ENCODE measurements at regions not wholly inside any gene's neighbourhood (a gene's known extent, or its start where the extent isn't known, plus 50 kb on each side); places are given as distances from the start of the nearest gene placed in this dataset.

DNA sequence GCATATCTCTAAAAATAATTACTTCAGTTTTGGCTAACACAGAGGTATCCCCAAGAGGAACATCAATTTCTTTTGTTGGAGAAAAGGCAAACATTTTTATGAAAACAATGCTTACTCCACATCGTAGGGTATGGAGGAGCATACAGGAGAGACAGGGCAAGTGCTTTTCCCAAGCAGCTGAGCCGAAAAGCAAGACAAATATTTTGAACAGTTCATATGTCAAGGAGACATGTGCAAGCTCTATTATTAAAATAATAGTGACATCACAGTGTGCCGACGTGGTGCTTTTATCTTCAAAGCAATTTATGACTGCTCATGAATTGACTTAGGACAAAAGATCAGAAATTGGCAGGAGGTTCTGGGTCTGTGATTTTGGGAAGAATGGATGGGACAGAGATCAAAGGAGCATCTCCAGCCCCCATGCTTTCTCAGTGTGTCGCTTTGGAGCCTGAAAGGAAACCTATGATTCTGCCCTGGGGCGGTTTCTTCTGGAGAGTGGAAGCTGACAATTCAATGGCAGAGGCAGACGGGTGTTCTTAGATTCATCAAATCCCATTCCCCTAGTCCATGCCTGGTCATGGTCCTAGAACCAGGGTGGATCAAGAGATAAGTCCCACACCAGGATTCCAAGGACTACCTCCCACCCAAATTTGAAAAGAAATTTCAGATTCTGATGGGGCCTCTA, 97.1 kb downstream of the JCAD start:
- DNase-seq = no peak

DNA sequence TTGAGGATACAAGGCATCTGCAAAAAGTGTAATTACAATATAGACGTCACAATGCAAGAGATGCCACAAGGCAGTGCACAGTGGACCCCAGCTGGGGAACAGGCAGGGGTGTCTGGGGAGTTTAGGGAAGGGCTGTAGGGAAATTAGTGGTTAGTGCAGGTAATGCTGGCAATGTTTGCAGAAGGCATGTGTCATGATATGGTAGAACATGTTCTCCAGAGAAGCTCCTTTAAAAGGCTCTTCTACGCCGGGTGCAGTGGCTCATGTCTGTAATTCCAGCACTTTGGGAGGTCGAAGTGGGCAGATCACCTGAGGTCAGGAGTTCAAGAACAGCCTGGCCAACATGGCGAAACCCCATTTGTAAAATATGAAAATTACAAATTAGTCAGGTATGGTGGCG, 98.0 kb downstream of the JCAD start:
- DNase-seq = no peak

DNA sequence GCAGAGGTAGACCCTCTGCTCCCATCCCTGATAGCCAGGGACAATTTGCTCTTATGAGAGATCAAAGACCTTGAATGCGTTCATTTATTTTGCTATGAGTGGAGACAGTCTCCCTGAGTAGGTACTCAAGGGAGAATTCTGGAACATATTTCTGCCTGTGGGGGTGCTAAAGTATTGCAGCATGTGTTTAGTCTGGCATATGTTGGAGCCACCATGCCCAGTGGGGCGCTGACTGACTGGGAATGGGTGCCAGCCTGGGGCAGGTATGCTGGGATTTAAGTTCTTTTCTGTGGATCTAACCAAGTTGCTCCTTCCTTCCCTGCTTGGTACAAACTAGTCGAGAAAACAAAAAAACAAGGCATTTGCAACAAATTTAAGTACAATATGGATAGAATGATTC, 99.1 kb downstream of the JCAD start:
- no peak for DNase-seq

DNA sequence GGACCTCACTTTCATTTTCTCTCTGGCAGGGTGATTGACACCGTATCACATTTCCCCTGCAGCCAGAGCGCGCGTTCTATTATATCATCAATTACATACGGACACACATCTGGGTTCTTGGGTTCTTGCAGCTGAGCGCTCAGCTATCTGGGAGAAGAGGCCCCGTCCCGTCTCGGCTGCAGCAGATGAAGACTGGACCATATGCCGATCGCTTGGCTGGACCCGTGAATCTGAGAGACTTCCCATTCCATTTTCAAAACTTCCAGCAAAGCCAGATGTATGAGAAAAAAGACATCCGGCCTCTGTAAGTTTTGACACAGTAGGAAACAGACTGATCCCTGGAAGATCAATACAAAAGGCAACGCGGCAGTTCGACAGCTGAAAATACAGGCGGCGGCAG, 99.8 kb downstream of the JCAD start:
- no peak for DNase-seq

DNA sequence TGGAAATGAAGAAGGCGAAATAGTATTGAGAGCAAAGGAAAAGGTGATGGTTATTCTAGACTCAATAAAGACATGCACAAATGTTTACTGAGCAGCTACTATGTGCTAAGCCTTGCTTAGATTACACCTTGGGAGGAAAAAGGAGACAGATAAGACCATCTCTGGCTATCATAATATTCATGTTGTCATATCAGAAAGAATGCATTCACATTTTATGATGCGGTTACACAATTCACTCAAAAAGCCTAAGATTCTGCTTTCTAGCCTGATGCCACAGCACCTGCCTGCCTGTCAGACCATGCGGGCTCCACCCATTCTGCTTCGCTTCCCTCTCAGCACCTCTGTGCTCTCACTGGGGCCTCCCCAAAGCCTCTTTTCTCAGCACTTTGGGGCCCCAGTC, 100.9 kb downstream of the JCAD start:
- DNase-seq = no peak

DNA sequence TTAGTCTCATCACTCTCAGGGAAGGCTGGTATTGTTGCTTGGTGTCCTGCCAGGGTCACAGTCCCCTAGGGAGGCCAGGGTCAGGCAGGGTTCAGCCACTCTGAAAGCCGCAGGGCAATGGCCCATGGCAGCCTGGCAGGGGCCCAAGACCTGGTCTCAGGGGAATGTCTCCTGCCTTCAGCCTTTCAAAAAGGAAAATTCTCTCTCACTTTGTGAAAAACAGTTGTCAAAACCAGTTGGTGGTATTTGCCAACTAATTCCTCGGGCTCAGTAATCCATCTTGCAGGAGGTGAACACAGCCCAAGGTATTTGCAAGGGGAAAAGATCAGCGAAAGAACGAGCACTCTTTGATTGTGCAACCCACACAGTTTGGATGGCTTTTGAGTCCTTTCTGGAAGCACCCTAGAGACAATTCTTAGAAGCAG, 101.5 kb downstream of the JCAD start:
- no peak for DNase-seq

DNA sequence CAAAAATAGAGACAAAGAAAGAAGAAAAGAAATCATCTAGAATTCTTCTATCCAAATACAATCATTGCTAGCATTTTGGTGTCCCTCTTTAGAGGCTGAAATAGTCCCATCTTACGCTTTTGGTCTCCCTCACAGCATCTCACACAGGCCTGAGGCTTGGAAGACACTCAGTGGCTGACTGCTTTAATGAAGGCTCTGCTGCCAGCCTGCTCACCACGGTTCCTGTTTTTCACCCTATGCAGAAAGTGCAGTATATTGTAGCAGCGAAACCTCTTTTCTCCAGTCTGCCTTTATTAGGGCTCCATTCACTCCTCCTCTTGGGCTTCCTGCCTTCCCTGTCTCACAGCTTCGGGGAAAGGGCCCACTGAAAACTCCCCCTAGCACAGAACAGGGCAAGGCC, 102.2 kb downstream of the JCAD start:
- DNase-seq = no peak

DNA sequence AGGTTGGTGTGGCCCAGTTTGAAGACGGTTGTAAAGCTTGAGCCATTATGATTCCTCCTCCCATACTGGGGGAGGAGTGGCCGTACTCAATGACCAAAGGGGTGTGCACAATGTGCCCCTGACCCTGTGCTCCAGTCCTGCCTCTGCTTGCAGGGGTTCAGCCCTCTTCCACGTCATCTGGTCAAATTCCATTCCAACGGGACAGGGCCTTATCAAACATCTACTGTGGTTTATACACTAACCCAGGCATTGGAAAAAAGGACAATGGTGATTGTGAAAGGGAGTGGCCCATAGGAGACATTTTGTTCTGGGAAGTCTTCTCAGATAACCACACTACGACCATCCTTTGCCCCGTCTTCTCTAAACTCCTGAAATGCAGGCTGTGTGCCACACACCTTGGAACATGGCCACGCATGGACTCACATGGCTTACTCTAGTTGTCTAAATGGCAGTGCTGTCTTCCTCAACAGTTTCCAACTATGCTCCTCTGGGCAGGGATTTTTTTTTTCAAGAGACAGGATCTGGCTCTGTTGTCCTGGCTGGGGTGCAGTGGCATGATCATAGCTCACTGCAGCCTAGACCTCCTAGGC, 103.0 kb downstream of the JCAD start:
- DNase-seq = no peak

DNA sequence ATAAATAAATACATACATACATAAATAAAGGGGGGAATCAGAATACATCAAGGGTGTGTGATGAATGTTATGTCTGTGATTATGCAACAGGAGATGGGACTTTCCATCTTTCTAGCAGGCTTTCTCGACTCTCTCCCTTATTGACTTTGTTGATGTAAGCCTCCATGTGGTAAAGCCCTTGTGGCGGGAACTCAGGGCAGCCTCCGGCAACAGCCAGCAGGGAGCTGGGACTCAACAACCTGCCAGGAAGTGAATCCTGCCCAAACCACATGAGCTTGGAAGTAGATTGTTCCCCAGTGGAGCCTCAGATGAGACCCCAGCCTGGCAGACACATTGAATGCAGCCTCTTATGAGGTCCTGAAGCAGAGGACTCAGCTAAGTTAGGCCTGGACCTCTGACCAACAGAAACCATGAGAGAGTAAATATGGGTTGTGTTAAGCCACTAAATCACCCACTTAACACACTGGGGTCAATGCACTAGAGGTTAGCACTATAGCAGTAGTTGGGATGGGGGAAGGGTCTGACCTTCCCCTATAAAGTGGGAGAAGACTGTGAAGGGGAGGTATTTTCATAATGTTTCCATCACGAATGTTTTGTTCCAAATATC, 104.0 kb downstream of the JCAD start:
- no peak for DNase-seq

DNA sequence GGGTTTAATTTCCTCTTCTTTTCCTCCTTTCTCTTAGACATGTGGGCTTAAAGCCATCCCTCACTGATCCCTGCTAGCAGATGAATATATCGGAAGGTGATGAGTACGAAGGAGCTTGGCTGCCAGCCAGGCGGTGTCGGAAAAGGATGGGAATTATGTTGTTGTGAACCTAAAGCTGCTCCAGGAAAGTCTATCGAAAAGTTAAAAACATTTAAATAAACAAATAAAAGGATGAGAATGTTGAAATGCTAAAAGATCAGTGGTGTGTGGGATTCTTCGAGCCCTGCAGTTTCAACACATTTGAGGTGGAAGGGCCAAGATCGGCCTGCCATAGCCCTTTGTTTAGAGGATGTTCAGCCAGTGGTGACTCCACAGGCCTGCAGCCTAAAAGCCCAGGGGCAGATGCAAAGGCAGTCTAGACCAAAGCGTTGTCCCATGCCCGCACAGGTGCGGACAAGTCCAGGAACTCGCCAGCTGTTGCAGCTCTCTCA, 107.9 kb downstream of the JCAD start:
- no peak for DNase-seq

DNA sequence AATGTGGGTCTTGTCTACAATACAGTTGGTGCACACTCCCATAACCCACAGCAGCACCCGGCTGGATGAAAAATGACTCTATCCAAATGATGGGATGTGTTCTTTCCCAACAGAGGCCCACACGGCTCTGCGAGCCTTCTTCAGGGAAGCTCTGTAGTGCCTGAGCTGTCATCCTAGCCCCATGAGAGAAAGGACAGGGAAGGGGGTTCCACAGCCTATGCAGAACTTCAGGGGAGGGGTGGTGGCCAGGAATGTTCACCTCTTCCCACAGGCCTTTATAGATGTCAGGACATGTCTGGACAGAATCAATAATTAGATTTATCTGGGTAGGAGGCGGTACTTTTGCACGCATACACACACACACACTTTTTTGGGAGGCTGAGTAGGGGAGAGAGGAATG, 109.0 kb downstream of the JCAD start:
- no peak for DNase-seq

DNA sequence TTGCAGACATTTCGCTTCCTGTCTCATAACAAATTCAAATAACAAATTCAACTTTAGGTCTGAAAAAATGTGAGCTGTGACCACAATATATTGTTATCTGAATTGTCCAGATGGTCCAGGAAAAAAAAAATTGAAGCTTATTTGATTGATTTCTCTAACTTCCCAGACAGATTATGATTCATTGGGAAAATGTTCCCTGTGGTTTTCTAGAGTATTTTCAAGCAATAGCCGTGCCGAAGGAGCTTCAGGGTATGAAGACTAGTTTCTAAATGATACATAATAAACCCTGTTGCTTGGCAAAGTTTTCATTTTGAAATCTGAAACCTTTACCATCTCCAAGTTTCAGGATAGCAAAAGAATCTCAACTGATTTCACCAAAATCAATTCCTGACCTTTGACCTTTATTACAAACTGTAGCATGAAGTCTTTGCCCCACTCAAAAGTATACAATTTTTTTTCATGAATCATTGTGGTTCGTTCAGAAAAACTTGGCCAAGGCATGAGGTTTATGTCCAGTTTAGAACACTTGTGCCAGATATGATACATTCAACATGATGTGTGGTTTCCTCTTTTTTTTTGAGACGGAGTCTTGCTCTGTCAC, 109.9 kb downstream of the JCAD start:
- no peak for DNase-seq

DNA sequence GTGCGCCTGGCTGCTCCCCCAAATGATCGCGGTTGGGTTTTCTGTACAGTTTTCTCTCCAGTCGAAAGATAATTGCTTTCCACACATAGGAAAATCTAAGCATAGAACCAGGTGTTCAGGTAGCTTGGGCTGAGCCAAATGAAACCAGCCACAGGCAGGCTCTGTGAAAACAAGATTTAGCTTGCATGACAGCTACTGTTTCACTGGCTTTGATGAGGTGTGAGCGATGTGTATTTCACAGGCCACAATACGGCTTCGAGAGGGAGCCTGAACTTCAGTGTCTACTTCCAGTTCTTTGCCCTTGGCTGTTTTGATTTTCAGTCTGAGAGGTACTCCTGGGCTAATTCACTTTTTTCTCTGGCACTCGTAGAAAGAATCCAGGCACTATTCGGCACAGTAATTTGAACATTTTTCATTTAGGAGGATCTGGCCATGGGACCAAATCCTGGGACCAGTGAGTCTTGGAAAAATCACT, 110.5 kb downstream of the JCAD start:
- no peak for DNase-seq

DNA sequence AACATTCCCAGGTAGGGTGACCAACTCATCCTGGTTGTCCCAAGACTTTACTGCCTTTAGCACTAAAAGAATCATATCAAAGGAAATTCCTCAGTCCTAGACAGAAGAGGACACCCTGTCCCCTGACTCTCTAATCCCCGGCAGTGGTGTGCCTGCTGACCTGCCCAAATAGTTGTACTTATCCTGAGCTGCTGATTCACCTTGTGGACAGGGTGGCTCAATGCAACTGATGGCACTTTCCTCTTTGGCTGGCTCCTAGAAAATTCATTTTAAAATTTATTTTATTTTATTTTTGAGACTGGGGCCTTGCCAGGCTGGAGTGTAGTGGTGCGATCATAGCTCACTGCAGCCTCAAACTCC, 111.7 kb downstream of the JCAD start:
- no peak for DNase-seq

DNA sequence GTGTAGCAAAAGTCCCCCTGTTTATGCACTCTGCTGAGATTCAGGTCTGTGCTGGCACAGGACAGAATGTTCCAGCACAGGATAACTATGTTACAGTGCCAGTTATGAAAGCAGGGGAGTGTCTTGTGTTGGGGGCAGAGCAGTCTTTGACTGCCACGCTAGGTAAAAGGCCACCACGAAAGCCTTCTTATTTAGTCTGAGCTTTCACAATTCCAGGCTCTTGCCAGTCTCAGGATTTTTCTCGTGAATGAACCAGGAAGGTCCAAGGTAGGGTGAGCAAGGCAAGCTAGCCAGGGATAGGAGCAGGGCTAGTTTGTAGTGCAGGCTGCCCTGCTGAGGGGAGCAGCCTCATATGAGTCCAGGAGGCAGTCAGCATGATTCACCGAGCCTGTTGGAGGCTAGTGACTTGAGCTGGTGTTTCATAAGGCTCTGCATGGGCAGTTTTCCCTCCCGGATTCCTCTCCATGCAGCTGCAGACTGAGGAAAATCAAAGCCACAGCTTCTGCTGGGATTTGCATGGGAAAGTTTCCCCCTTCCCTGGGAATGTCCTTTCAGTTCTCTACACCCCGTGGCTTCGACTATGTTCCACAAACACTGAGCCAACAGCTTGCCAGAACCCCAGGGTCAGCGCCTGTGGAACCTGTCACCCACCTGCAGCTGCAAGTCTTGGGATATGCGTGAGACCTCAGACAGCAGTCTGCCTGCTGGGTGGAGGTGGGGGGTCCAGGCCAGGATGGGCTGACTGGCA, 112.3 kb downstream of the JCAD start:
- DNase-seq = no peak

DNA sequence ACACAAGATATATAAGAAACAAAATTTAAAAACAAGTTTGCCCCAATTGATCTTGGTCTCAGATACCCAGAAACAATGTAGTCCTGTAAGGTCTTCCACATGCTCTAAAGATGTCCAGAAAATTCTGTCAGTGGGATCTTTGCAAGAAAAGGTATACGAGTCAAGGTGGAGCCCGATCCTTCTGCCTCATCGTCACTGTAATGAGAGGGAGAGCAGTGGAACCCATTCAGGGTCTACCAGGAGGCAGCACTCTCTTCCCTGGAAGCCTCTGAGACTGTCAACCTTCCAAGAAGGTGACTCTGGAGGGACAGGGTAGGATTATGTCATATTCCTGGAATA, 112.8 kb downstream of the JCAD start:
- no peak for DNase-seq

DNA sequence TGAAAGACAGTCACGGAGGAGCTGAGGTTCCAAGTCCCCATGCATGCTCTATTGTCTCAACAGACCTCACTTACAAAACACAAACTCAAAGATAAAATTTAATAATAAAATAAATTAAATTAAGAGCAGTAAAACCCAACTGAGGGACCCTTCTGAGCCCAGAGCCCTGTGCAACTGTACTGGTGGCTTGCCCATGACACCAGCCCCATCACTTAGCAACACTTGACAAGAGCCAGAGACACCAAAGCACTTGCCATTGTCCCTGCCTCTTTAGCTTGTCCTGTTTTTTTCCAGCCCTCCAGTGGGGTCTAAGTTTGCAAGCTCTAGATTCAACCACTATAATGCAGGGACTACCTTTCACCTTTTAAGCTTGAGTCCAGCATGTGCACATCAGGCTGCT, 117.9 kb downstream of the JCAD start:
- DNase-seq = no peak

DNA sequence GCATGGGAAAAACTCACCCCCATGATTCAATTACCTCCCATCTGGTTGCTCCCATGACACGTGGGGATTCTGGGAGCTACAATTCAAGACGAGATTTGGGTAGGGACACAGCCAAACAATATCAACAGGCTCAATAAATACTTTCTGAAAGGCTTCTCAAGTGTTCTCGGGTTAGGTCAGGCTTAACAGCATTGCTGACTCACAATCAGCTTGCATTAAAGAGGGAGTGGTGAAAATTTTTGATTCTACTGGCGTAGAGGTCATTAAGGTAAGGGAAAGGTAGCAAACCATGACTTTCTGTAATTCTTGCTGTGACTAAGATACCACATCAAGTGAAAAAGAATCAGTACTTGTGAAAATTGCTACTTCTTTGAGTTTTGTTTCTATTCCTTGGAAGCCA, 126.4 kb downstream of the JCAD start:
- DNase-seq = no peak

DNA sequence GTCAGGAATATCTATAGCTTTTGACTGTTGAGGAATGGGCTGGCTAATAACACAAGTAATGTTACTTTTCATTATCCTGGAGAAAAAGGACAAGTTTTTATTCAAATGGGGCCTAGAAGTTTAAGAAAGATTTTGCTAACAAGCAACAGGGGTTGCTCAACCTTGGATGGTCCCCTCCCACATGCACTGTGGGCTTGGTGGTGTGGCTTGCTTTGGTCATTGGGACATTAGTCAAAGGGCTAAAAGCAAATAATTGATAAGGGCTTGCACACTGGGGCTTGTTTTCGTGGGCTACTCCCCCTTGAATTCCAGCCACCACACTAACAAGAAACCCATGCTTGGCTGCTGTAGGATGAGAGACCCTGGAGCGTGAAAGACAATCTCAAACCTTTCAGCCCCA, 127.6 kb downstream of the JCAD start:
- DNase-seq = no peak

DNA sequence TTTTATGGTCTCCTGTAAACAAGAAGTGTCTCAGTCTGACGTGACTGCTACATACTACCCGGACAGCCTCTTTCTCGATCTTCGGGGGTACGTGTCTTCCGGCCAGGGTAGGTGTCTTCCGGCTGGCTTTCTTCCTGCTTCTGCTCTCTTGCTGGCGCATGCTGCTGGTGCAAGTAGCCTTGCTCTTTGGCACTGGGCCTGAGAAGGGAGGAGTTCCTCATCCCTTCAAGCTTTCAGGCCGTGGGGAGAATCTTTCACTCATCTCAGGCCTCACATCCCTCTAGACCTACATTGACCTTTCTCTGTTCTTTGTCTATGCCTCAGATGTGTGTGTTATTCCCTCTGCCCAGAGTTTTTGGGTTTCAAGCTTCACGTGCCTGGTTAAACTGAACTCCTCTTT, 130.4 kb downstream of the JCAD start:
- no peak for DNase-seq

DNA sequence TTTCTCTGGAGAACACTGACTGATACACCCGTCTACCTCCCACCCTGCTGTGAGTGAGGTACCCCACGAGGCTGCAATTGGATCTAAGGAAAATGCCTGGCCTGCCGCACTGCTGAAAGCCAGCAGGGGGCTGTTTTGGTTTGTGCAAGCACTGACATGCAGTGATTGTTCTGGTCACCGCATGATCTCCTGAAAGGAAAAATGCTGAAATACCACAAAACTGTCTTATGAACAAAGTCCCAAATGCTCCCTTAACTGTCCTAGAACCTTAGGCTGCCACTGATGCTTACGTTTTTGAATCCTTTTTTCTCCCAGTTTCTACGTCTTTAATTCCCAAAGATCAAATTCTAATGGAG, 132.7 kb downstream of the JCAD start:
- DNase-seq = no peak

DNA sequence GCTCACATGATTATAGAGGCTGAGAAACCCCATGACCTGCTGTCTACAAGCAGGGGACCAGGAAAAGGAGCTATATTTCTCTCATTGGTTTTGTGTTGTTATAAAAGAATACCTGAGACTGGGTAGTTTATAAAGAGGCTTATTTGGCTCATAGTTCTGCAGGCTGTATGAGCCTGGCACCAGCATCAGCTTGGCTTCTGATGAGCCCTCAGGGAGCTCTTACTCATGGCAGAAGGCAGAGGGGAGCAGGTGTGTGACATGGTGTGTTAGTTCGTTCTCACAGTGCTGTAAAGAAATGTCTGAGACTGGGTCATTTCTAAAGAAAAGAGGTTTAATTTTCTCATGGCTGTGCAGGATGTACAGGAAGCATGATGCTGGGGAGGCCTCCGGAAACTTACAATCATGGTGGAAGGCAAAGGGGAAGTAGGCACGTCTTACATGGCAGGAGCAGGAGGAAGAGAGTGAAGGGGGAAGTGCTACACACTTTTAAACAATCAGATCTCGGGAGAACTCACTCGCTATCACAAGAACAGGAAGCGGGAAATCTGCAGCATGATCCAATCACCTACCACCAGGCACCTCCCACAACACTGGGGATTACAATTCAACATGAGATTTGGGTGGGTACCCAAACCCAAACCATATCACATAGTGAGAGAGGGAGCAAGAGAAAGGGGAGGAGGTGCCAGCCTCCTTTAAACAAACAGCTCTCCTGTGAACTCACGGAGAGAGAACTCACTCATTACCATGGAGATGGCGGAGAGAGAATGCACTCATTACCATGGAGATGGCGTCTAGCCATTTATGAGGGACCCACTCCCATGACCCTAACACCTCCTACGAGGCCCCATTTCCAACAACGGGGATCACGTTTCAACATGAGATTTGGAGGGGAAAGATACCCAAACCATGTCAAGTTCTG, 133.4 kb downstream of the JCAD start:
- DNase-seq = no peak

DNA sequence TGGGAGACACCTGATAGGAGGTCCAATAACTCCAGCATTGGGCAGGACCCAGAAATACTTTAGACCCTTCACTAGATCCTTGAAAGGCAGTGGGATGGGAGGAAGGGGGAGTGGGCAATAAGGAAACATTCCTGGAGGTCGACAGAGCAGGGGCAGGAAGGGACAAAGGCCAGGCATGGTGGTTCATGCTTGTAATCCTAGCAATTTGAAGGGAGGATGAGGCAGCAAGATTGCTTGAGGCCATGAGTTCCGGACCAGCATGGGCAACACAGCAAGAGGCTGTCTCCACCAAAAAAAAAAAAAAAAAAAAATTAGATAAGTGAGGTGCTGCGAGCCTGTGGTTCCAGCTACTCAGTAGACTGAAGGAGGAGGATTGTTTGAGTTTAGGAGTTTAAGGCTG, 134.9 kb downstream of the JCAD start:
- DNase-seq = no peak
